HG02678 (cell line): ENCODE measurements at regions not wholly inside any gene's neighbourhood (a gene's known extent, or its start where the extent isn't known, plus 50 kb on each side); places are given as distances from the start of the nearest gene placed in this dataset.

ENCODE experiments used
- ATAC-seq: cut with Tn5 transposase; IDR thresholded peaks from one replicate; pipeline ENCODE4 v1.9.1; 2021; ENCODE audit warnings: mild to moderate bottlenecking, moderate library complexity; ENCODE audit not compliant: unreplicated experiment

DNA sequence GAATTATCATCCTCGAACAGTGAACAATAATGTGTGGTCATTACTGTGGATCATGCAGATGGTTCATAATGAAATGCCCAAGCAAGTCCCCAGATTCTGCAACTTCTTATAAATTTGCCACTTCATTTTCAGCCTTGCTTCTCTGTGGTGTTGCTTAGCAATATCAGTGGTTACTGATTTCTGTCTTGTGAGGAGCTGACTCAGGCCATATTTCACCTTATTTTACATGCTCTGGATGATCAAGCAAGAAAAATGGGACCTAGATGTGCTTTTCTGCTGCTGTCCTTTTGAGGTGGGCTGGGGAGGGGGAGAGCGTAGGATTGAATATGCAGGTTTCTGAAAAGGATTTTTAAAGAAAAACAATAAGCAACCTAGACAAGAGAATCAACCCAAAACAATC, 188.3 kb downstream of the SLC24A2 start:
- no peak for ATAC-seq

- ATAC-seq, result no peak
Measured at GRCh38 chr9:19598722-19599121, 189.9 kb downstream of the ACER2 start.

GRCh38 chr9:19597176-19597575, 188.4 kb downstream of the ACER2 start:
- ATAC-seq, result no peak

DNA sequence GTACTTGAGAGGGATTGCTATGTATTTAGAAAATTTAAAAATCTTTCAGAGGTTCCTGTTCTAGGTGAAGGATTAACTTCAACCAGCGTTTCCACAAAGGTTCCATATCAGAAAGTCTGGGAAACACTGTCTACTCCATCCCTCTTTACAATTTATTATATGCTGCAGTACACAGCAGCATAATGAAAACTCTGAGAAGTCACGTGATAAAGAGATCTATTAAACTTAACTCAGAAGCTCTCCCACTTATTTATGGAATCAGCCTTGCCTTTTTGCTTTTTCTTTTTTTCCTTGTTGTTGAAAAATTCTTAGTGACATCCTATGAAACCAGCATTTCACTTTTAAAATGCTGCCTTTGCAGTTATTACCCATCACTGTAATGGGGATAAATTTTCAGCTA, 186.2 kb downstream of the ACER2 start:
- ATAC-seq, result no peak

DNA sequence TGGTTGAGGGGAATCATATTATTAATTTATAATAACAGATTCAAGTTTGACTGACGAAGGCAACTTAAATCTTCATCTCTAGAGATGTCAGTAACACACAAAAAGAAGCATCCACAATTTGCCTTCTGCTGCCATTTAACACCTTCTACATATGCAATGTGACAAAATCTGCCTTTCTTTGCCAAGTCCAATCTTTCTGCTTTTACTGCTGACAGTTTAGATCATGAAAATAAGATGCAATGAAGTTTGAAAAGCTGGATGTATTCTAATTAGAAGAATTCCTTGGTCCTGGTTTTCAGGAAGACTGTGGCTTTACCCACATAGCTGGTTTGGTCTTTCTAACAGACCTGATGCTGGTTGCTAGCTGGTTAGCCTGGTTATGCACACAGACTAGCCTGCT, 178.9 kb downstream of the ACER2 start:
- no peak for ATAC-seq

- no peak for ATAC-seq
Measured at GRCh38 chr9:19583890-19584289, 175.1 kb downstream of the ACER2 start.

DNA sequence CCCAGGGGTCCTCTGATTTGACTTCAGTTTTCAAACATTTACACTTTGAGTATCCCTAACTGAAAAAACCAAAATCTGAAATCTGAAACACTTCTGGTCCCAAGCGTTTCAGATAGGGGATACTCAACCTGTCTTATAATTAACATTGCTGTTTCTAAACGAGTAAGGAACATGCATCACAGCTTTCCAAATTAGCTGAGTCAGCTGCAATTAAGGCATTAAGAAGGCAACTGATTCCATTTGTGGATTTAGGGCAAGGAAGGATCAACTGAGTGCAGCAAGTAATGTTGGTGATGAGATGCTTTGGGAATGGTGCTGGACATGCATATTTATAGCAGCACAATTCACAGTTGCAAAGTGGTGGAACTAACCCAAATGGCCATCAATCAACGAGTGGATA, 168.6 kb downstream of the ACER2 start:
- ATAC-seq, result no peak

DNA sequence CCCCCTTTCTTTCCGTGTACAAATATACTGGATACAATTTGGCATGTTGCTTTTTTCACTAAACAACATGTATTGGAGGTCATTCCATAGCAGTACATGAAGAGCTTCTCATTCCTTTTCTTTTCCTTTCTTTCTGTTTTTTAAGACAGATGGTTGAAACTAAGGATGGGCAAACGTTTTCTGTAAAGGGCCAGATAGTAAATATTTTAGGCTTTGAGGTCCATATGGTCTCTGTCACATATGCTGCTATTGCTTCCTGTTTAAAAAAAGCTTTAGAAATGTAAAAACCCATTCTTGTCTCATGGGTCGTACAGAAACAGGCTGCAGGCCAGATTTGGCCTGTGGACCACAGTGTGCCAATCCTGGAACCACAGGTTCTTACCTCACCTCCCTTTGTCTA, 160.1 kb downstream of the ACER2 start:
- ATAC-seq, result no peak

GRCh38 chr9:19564396-19565061, 155.7 kb downstream of the ACER2 start:
- no peak for ATAC-seq

DNA sequence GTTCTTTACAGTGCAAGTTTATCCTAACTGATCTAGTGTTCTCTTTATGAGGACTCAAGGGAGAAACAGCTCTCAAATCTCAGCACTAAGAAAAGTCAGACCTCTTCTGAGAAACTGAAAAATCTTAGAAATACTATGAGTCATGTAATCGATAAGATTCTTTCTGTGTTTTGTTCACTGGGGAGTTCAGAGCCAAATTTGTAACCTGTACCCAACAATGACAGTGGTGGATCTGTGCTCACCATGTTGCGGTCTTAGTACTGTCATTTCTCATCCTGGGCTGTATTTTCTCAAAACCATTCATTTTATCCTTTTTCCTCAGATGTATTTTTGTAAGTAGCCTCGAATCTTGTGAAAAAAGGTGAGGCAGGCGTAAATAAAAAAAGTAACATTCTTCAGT, 146.4 kb downstream of the ACER2 start:
- no peak for ATAC-seq

DNA sequence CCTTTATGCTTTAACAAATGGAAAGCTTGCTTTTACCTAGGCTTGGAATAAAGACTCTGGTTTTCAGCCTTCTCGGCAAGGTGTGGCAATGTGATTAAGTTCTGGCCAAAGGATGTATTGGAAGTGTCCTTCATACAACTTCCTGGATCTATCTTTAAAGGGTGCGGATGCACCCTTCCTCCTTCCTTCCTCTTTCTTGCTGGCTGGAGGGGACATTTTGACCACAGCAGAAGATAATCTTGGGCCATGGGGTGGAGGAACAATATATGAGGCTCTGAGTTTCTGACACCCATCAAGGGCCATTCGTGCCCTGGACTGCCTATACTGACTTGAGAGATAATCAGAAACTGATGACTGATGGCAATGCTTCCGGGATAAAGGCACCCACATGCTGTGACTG, 145.7 kb downstream of the ACER2 start:
- no peak for ATAC-seq

- no peak for ATAC-seq
Measured at GRCh38 chr9:19553441-19553840, 144.6 kb downstream of the ACER2 start.

DNA sequence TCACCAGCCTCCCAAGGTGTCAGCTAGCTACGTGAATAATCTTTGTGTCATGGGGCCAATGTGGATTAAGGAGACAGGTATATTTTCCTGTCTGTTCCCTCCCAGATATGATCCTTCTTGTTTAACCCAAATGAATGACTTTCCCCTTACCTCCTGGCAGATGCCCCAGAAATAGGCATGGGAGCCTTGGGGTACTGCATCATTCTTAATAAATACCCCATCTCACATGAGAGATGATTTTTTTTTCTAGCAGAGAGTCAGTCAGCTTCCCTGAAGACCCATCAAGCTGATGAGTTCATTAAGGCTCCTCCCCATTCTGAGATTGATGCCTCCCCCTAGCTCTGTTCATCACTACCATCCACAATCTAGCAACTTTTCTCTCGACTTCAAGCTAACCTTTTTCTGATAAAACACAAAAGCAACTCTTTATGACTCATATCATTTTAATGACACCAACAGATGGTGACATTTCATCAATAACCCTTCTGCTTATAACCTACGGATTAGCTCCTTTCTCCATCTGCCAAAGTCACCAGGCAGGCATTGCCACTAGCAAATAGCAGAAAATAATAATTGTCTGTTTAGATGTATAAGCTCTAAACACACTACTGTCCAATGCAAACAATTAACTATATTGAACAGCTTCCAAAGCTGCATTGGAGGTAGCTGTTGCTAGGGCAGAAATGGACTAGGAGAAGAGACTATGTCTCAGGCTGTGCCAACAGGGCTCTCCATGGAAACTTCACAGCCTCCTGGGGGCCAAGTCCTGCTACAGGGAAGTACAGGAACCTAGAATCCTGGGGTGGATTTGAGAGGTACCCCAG, 143.7 kb downstream of the ACER2 start:
- ATAC-seq, result no peak

GRCh38 chr9:19551124-19551929, 142.5 kb downstream of the ACER2 start:
- peak; percentile 52 for ATAC-seq

GRCh38 chr9:19550009-19550408, 141.2 kb downstream of the ACER2 start:
- ATAC-seq, result no peak

GRCh38 chr9:19533373-19533772, 124.6 kb downstream of the ACER2 start:
- no peak for ATAC-seq

DNA sequence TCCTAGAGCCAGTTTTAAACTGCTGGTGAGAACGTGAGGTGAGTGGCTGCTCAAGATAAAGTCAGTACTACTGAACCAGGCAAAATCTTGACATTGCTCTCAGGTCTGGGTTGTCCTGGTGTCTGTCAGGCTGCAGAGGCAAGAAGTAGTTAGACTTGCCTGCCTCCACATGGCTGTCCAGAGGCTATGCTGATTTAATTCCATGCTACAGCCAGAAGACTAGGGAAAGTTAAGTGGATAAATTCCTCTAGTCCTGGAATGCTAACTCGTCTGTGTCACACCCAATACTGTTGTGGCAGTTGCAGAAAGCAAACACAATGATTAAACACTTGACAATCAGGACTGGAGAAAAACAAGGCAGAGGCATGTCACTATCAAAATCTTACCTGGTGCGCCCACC, 118.9 kb downstream of the ACER2 start:
- ATAC-seq, result no peak

- no peak for ATAC-seq
Measured at GRCh38 chr9:19522558-19522957, 113.7 kb downstream of the ACER2 start.

GRCh38 chr9:19521205-19521604, 112.4 kb downstream of the ACER2 start:
- ATAC-seq, result no peak

GRCh38 chr9:19517202-19517942, 108.6 kb downstream of the ACER2 start:
- ATAC-seq, result no peak

DNA sequence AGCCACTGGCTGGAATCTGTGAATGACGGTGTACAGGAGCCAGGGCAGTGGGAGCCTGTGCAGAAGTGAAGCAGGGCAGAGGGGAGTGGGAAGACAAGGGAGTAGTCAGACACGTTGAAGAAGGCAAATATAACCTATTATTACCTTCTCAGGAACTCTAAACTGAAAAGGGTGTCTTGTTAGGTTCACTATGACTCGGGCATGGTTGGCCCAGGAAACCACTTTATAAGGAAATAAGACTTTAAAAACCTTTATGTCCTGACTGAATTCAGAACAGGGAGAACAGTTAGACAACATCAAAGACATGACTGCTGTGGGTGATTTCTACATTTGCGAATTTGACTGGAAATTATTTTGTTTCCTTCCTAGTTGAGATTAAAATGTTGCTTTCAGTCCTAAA, 107.5 kb downstream of the ACER2 start:
- ATAC-seq, result no peak
